Activated T-cell treated with anti-CD3 and anti-CD28 coated beads for 24 hours (primary cell): ENCODE measurements at regions not wholly inside any gene's neighbourhood (a gene's known extent, or its start where the extent isn't known, plus 50 kb on each side); places are given as distances from the start of the nearest gene placed in this dataset.
"Not testable (repeated sequence)": the region's sequence is repeated elsewhere in the genome, so short reads cannot be mapped to it uniquely, and the experiment has no call there.

Experiments
- DNase-seq: peaks from one replicate; pipeline ENCODE4 v3.0.0-alpha.2; 2020; ENCODE audit warnings: low read depth

GRCh38 chr3:139238281-139239030, 105.4 kb upstream of the MRPS22 start:
- no peak for DNase-seq

GRCh38 chr3:139239550-139239949, 104.3 kb upstream of the MRPS22 start:
- DNase-seq, result no peak

- DNase-seq, result no peak
Observed at GRCh38 chr3:139241783-139242182, 102.0 kb upstream of the MRPS22 start.

DNA sequence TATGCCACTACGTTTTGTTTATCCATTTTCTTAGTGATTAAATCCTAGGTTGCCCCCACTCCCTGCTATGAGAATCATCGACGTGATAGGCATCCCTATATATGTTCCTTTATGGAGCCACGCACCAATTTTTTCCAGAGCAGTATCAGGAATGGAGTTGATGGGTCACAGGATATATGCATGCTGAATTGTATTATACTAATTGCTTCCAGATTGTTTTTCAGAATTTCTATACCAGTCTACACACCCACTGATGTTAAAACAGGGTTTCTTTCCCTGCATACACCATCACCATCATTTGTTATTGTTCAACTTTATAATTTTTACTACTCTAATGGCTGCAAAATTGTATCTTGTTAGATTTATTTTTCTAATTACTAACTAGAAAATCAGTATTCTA, 100.1 kb upstream of the MRPS22 start:
- DNase-seq, result no peak

GRCh38 chr3:139248593-139249255, 95.1 kb upstream of the MRPS22 start:
- no peak for DNase-seq

GRCh38 chr3:139251529-139251928, 92.3 kb upstream of the MRPS22 start:
- DNase-seq, result no peak

DNA sequence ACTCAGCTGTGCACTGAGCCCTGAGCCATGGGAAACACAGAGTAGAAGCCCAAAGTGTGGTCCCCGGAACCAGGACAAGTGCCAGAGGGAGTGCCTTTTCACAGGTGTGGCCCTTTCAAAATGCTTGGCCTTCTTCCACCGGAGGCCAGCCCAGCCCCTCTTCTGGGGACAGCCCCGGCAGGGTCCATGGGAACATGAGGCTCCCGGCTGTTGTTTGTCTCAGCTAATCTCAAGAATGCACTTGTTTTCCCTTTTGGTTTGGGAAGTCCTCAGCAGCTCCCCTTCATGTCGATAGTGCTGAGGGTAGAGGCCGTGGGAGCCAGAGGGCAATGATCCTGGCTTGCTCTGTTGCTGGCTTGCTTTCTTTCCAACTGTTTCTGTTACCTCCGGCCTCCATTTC, 91.1 kb upstream of the MRPS22 start:
- no peak for DNase-seq

DNA sequence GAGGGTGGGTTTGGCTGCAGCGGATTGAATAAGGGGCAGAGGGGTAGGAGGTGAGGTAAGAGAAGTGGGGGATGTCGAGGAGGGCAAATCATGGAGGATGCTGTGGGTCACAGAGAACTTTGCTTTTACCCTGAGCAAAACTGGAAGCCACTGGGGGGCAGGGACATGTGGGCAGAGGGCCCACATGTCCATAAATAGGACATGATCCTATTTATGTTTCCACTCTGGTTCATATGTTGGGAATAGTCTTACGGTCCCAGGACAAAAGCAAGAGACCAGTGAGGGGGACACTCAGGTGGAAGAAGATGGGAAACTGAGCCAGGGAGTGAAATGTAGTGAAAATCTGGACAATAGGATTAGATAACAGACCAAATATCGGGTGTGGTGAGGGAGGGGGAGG, 85.5 kb upstream of the MRPS22 start:
- no peak for DNase-seq

GRCh38 chr3:139259398-139259797, 84.4 kb upstream of the MRPS22 start:
- DNase-seq, result no peak

DNA sequence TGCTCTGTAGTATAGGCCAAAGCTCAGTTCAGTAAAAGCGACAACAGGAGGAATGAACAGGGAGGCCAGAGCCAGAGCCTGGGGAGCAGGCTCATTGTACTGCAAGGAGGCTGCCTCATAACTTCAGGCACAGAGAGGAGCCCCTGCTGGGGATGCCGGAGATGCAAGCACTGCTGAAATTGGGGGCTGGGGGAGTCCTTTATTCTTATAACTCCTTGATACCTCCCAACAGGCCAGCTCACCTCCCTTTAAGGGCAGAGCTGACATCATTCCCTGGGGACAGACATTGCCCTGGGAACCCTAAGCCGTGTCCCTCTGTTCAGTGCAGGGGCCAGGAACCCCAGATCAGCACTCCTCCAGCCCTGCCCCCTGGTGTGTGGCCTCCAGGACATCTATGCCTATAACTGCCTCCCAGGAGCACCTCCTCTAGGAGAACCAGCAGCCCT, 83.8 kb upstream of the MRPS22 start:
- DNase-seq, result no peak

- DNase-seq, result no peak
Observed at GRCh38 chr3:139260793-139261736, 82.8 kb upstream of the MRPS22 start.

DNA sequence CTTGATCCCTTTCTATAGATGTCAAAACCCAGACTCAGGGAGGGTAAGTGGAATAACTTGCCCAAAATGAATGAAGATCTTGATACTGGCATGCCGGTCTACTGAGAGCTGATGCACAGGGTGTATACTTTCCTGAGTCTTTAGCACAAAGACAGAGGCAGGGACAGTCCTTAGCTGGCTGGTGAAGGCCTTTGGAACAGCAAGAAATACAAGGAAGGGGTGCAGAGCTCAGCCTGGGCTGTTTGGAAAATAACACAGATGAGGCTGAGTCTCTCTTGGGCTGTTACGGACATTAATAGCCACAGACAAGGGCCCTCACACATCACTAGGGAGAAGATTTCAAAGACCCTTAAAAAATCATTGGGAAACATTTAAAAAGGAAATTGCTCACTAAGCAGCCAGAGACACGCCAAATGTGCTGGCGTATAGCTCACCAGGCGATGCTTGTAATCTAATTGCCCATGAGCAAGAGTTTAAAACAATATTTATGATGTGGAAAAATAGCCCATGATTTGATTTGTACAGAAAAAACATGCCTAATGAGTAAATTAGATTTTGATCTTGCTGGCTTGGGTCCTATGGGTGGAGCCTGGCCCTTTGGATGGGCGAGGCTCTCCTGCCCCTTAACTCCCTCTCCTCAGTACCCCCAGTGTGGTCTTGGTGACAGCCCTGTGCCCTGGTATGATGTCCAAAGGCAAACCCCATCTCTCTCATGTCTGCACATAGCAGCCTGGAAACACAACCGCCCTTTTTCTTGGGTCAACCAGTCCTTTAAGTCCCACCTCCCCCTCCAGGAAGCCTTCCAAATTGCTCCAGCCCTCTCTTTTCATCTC, 81.8 kb upstream of the MRPS22 start:
- DNase-seq, result no peak

DNA sequence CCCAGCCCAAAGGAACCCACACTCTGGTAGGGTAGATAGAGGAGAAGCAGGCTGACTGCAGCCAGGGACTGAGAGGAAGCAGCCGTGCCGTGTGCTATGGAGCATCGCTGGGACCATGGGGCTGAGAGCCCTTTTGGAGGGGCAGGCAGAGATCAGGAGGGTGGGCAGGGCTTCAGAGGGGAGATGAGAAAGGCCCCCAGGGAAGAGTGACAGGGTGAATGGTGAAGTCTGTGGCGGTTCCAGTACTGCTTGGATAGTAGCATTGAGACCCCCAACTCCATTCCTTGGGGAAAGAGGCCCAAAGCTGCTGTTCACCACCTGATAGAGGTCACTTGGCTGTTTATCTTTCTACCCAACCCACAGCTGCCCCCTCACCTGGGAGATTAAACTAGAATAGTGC, 80.0 kb upstream of the MRPS22 start:
- no peak for DNase-seq

- DNase-seq, result no peak
Observed at GRCh38 chr3:139264375-139264774, 79.4 kb upstream of the MRPS22 start.

DNA sequence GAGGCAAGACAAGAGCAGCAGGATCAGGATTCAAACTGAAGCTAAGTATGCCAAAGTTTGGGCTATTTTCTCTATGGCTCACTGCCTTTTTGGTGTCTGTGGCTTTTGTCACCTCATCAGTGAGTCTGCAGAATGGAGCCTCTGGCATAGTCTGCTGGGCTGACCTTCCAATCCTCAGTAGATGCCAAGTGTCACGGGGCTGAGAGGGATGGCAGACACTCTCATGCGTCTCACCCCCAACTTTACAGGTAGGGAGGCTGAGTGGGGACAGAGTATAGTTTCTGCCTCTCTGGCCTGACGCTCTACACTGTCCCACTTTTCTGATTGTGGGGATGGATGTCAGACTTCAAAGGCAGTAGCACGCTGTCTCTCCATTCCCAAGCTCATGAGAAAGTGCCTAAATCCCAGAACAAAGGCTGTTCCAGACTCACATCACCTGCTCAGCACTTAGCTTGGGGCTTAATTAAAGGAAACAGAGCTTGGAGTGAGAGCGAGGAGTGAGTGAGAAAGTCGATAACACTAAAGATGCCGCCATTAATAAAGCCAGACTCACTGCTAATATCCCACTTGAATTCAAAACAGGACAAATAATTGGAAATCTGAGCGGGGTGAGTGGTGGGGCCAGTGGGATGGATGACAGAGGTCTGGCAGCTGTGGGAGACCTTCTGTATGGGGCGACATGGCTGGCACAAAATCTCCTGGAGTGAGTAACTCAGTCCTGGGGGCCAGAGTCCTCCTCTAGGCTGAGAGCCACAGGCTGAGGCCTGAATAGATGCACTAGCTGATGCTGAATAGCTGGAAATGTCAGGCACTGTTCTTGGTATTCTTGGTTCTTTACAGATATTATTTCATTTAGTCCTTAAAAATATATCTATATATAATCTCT, 78.4 kb upstream of the MRPS22 start:
- DNase-seq, result no peak

GRCh38 chr3:139267300-139268246, 76.2 kb upstream of the MRPS22 start:
- no peak for DNase-seq

- DNase-seq, result no peak
Observed at GRCh38 chr3:139269984-139270383, 73.8 kb upstream of the MRPS22 start.

DNA sequence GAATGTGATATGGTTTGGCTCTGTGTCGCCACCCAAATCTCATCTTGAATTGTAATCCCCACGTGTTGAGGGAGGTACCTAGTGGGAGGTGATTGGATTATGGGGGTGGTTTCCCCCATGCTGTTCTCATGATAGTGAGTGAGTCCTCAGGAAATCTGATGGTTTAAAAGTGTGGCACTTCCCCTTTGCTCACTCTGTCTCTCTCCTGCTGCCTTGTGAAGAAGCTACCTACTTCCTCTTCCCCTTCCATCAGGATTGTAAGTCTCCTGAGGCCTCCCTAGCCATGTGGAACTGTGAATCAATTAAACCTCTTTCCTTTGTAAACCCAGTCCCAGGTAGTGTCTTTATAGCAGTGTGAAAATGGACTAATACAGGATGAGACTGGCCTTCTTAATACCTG, 73.2 kb upstream of the MRPS22 start:
- not testable (repeated sequence) for DNase-seq

DNA sequence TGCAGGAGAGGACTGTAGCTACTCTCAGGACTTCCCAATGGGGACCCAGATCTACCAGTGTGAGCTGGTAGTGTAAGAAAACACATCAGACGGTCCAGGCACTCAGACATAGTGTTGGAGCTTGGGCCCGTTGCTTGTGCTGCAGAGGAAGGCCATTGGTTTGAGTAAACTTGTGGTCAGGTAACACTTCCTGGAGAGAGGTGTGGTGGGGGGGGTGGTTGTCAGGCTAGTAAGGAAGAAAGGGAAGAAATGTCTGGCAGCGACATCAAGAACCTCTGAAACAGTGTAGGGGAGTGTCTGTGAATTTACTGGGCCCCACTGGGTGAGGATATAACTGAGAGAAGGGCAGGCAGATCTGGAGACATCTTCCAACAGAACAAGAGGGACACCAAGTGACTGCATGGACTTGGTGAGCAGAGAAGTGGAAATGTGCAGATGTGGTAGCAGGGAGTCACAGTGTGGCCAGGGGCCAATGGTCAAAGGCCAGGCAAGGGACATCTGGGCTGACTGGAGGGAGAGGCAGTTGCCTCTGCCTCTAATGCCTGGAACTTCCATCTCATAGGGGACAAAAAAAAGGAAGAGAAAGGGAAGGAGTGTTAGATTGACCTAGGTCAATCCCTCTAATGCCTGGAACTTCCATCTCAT, 63.7 kb upstream of the MRPS22 start:
- no peak for DNase-seq
